LoVo (cell line): ENCODE measurements at regions not wholly inside any gene's neighbourhood (a gene's known extent, or its start where the extent isn't known, plus 50 kb on each side); places are given as distances from the start of the nearest gene placed in this dataset.
A peak's percentile ranks its signal among the peaks of the same experiment; 100 is the strongest.

ENCODE experiments used
- DNase-seq: peaks from one replicate; pipeline ENCODE4 v3.0.0-alpha.2; 2016; ENCODE audit warnings: low spot score

DNA sequence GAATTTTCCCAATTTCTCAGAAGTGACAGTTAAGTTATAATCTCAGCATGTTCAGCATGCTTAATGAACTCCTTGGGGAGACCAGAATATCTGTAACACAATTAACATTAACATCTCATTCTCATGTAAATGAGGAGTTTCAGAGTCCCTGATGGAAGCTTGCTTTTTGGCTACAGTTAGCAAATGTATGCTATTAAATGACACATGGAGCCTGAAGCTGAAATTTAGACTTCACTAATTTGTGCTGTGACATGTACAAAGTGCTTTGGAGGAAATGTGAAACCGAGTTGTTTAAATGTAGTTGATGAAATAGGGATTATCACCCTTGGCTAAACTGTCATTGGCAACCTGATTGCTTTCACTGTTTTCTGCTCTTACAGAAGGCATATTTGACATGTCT, 2265.1 kb upstream of the PCDH20 start:
- no peak for DNase-seq

DNA sequence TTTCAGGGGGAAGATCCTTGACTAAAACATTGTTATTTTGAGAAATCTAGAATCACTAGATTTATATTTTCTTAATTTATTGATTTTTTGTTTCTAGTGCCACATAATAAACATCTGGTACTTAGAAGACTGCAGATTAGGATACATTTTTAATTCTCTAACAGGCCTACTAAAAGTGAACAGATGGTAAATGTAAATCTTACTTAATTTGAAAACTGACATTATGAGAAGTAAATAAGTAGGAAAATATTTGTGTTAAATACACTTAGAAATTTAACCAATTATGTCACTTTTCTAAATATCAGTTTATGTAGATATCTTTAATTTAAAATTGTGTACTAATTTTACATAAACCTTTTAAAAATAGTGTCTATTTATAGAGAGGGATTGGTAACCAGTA, 2255.6 kb upstream of the PCDH20 start:
- no peak for DNase-seq

DNA sequence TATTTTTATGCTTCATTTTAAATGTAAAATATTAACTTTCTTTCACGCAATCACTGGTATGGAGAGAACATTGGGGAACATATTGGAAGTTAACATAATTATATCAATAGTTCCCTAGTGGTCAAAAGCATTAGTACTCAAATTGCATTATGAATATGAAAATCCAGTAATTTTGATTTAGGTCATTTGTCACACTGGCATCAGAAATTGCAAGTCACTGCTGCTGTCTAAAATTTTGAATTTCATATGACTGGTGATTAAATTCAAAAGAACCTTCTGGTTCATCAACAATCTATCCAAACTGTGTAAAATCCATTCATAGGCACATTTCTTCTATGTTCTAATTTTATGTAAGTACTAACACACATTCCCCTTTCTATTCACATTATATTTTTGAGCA, 2235.7 kb upstream of the PCDH20 start:
- DNase-seq: no peak

DNA sequence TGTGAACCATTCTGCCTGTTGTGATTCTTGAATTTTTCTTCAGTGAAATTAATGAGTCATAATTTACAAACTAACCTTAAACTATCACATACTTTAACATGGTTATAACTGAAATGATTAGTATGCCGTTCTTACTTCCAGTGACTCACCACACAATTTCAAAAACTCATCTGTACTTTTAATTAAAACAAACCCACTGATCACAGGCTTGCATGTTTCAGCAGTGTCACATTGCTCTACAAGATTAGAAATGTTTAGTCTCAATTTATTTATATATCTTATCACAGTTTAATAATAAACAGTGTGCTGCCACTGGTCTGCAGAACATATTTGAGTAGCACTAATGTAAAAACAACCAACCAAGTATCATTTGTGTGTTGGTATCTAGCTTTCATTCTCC, 2227.9 kb upstream of the PCDH20 start:
- no peak for DNase-seq

DNA sequence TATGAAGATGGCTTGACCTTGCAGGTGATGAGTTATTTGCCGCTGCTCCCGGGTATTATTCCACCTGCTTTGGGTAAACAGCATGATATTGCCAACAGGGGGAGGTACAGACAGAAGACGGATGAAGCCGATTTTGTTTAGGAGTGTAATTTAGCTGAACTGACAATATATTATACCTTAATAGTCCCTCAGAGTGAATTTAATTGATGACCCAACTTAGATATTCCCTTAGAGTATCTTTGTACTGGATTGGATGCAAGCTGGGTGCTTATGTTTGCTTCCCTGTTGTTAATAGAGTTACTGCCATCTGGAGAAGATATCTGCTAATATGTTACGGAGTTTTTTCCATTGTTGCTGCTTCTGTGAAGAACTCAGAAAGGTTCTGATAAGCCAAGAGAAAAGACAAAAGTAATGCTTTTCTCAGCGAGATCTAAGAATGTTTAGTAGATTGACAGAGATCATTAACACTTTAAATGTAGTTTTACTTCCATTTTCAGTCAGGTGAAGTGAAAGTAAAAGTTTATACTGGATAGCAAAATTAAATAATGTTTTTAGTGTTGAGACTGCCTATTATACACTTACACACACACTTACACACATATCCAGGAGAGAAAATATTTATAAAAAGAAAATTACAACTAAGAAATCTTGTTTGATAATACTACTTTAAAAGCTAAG, 2220.8 kb upstream of the PCDH20 start:
- peak; percentile 2 for DNase-seq

DNA sequence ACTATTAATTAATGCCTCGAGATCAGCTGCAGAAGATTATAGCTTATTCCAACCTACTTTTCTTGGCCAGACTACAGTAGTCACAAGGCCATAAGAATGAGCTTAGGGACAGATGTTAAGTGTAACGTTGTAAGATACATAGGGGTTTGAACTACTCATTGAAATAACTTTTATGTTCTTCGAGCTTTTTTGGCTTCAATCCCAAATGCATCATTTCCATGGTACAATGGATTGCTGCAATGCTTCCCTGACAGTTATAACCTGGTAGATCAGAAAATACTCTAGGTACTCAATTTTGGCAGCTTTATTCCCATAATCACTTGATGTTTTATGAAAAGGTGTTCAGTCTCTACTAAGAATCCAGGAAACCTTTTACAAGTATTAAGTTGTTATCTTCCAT, 2216.7 kb upstream of the PCDH20 start:
- no peak for DNase-seq

DNA sequence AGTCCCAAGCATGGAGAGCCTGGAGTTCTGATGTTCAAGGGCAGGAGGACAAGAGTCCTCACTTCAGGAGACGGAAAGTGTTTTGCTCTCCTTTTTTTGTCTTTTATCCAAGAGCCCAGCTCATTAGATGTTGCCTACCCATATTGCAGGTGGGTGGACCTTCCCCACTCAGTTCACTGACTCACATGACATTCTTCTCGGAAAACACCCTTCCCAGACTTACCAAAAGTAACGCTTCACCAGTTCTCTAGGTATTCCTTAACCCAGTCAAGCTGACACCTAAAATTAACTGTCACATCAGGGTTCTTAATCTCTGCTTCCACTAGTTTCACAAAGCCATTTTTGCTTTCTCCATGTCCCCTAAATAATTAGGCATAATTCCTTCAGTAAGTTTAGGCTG, 2215.4 kb upstream of the PCDH20 start:
- no peak for DNase-seq

DNA sequence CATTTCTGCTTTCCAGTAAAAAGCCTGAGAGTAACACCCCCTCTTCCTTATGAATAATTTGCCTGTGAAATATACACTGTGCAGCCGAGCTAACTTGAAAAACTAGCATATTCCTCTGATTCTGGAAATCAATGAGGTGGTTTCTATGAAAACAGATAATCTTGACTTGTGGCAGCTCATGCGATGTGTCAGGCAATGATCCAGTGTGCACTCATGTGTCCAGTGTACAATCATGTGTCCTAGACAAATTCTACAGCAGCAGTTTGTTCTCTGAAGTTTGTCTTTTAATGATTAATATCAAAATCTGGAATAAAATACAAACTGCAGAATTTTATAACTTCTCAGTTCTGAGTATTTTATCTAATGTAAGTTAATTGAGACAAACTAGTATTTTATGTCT, 2213.9 kb upstream of the PCDH20 start:
- DNase-seq: no peak

DNA sequence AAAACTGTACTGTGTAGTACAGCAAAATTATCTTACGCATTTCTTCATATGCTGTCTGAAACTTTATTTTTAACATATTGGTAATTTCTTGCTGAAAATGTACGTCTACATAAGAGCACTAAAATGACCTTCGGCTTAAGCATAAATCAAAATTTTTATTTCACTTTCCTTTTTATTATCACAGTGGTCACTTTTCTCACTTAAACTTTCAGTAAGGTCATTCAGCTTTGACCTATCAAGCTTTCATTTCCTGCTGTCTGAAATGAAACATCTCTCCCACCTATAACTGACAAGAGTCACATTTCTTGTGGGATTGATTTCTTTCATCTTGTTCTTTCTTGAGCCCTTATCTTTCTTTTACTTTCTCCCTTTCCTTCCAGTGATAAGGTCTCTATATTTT, 2212.7 kb upstream of the PCDH20 start:
- DNase-seq: no peak

DNA sequence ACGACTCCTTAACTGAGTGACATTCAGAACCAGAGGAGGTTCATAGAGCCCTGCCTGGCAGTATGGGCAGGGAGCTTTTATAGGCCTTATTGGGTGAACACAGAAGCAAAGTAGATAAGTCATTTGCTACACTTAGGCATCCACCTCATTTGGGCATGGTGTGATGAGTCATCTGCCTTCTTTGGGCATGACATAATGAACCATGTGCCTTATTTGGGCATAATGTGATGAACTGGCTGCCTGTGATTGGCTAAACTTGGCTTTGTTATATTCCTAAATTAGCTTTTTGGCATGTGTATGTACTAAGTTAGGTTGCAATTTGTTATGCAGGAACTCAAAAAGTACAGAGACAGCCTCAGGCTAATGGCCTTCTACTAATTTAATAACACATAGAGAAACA, 2210.2 kb upstream of the PCDH20 start:
- DNase-seq: no peak

DNA sequence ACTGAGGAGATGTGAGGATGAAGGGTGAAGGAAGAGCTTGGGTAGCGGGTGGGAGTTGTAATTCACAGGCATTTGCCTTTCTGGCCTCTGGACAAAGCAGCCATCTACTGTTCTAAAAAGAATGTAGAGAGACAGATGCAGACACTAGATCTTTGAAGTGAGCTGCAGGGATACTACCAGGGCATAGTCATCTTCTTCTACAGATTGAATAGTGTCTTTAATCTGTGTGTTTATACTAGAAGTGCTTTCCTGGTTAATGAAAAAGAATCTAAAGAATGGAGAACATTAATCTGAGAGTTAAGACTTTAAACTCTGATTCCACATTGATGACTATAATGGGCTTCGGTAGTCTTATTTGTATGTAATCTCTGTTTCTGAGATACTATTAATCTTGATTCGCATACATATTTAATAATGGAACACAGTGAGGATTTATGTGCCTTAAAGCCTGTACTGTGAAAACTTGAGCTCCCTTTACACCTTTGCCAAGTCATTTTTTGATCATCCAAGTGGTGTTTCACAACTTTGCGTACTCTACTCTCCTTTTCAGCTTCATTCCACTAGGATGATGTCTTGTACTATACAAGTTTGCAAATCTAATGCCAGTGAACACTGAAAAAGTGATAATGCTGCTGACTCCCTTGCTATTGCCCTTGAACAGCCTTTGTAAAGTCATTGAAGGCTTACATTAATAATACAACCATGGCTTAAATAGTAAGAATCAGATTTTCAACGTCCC, 2199.4 kb upstream of the PCDH20 start:
- no peak for DNase-seq

DNA sequence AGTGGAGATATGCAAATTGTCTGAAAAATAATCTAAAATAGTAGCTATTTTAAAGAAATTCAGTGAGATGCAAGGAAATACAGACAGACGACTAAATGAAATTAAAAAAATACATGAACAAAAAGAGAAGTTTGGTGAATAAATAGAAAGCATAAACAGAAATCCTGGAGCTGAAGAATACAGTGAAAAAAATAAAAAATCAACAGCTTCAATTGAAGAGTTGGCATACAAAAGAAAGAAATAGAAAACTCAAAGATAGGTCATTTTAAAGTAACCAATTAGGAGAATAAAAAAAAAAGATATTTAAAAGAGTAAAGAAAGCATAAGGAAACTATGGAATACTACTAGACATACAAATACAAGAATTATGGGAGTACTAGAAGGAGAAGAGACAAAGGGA, 2191.5 kb upstream of the PCDH20 start:
- DNase-seq: no peak

DNA sequence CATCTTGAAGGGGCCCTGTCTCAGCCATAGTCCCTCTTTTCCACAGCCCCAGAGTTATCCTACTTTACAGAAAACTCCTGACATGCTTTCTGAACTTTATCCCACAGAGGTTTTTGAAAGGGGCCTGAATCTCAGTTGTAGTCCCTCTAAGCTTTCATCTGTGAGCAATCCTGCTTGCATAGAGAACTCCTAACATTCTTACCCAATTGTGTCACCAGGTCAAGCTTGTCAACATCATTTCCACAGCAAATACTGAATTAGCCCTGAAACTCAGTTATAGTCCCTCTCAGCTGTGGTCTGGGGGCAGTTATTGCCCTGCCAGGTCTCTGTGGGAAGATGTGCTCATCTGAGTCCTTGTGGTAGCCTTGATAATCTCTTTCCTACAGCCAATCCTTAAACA, 2190.3 kb upstream of the PCDH20 start:
- DNase-seq: no peak

DNA sequence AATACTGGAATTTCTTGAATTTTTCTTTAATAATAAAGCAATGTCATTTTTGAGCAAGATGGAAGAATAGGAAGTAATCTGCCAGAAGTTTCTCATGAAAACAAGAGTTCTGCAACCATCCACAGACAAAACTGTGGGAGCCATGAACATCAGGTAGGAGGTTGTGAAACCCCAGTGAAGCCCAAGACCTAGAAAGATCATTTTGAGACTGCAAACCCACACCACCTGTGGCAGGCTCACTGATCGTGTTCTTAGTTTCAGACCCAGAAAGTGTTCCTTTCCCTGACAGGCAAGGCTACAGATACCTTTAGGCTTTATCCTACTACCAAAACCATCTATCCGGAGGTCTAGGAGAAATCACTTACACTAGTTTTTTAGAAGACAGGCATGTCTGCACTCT, 2189.8 kb upstream of the PCDH20 start:
- DNase-seq: no peak

DNA sequence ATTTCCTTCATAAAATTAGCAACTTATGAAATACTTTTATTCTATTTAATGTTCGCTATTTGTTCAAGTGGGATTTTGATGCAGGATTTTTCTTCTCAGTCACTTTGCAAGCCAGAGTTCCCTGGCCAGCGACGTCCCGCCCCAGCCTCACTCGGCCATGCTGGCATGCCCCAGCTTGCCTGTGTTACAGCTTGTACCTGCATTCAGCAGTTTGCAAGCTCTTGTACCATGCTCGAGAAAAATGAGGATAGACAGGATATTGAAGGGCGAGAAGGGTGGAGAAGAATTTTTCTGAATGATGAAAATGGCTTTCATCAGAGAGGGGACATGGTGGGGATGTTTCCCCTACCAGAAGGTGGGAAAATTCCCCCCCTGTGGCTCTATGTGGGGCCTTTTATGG, 2180.2 kb upstream of the PCDH20 start:
- DNase-seq: no peak

DNA sequence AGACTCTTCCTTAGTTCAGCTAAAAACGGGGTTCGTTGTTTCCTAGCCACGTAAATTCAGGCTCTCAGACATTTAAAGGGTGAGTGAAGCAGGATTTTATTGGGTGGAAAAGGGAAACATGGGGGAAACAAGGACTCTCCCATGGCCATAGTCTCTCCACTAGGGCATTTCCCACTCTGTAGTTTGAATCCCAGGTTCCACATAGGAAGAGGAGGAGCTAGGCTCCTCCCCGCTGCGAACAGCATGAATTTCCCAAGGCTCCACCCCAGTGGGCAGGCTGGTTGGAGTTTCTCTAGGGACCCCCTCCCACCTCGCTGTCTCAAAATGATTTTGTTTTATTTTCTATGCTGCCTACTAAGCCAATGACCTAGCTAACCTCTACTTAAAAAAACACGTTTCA, 2170.8 kb upstream of the PCDH20 start:
- DNase-seq: no peak

DNA sequence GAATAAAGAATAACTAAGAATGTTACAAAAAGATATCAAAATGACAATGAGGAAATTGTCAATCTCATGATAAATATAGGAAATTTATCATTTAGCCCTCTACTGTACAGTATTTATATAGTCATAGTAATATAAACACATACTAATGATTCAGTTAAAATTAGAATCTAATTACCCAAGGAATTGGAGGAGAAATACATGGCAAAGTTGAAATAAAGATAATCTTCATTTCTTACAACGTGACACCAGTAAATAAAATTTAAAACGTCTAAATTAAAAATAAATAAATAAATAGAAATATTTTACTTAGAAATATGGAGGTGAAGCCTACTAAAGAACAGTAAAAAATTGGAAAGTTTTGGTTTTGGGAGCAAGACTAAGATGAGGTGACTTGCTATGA, 2163.1 kb upstream of the PCDH20 start:
- no peak for DNase-seq

DNA sequence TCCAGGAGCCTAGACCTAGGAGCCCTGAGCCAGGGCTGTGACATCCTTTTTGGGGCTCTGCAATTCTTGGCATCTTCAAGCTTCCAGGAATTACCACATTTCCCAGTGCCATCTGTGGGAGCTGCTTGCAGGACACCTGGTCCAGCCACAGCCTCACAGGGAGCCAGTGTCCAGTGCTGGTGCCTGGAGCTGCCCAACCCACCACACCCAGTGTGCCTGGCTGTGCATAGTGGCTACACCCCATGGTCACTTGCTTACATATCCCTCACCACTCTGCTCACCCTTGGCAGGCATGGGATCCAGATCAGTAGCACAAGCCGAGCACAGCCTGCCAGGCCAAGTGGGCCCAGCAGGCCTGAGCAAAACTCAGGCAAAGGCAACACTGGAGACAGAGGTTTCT, 2151.4 kb upstream of the PCDH20 start:
- no peak for DNase-seq

DNA sequence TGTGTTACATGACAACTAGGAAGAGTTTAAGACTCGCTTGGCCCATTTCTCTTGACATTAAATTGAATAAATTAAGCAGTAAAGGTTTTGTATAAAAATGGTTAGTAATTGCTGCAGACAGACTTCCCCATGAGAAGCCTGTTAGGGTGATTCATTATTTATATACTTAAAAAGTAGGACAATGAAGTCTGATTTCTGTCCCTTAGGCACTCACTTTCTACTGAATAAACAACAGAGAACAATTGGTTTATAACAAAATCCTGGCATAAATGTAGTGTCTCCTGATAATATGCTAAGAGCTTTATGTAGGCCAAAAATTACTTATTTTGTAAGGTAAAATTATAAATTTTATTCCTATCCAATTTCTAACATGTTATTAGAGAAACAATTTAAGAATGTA, 2138.5 kb upstream of the PCDH20 start:
- no peak for DNase-seq

DNA sequence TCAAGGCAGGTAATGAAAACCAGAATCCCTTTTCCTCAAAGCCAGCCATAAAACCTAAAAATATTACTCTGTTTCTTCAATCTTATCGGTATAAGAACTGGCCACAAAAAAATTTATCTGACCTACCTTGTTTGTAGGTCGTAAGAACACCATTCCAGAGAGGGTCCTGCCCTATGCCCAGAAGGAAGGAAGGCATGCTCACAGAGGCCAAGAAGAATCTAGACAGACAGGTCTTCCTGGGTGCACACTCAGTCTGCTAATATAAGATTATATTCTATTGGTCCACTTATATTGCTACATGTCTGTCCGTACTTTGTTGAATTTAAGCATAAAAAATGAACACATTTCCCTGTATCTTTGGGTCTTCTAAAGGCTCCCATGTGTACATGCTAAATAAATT, 2136.1 kb upstream of the PCDH20 start:
- no peak for DNase-seq

DNA sequence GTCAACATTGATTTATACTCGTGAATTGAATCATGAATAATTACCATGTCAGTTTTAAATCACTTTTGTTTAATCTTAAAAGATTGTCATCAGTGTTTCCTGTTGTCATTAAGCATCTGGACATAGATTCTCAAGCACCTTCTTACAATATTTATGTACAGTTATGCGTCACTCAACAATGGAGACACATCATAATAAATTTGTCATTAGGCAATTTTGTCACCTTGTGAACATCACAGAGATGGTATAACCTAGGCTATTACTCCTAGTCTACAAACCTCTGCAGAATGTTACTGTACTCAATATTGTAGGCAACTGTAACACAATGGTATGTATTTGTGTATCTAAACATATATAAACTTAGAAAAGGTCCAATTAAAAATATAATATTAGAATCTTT, 2130.9 kb upstream of the PCDH20 start:
- no peak for DNase-seq

DNA sequence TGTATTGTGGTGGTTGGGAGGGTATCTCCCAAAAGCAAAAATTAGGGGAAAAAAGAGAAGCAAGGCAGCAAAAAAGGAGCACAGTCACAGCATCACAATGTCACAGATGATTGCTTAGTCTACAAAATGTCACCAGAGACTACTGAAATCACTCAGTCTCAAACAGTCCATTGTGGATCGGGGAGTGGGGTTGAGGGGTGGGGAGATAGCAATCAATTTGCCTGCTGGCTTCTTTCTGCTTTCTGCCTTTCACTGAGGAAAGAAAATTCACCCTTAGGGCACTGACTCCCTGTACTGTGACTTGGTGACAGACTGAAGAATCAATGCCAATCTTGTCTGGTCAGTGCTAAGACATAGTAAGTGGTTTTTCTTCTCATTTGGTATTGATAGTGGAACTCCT, 2127.1 kb upstream of the PCDH20 start:
- DNase-seq: no peak

DNA sequence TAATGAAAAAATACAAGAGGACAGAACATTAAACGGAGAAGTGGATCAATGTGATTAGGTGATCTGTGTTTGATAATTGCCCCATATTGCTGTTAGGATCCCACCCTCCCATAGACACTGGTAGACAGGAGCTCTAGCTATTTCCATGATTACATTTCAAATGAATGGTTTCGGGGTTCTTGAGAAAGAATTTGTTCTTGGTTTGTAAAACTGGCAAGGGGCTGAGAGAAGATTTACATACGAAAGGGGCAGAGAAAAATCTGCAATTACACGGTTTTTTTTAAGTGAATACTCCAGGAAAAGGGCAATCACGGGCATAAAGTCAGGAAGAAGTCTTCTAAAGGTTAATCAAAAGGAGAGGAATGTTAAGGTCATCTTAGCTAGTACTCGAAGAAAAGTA, 2125.7 kb upstream of the PCDH20 start:
- DNase-seq: no peak

DNA sequence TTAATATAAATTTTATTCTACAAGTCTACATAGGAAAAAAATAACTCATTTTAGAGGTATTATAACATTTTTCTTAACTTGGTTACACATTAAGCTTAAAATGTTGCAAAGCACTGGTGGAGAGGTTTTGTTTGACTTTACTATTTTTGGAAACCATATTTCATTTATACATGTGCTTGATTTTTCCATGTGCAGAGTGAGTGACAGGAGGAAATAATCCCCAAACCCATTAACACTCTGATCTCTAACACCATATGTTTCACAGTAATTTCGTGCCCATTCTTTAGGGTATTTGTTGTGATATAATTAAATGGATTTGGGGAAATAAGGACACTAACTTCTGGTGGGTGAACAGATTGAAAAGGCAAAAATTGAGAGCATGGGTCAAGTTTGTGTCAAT, 2124.4 kb upstream of the PCDH20 start:
- no peak for DNase-seq
